HG03025 (cell line): ENCODE measurements at regions not wholly inside any gene's neighbourhood (a gene's known extent, or its start where the extent isn't known, plus 50 kb on each side); places are given as distances from the start of the nearest gene placed in this dataset.
"Not testable (repeated sequence)": the region's sequence is repeated elsewhere in the genome, so short reads cannot be mapped to it uniquely, and the experiment has no call there.

Experiments used
- ATAC-seq: cut with Tn5 transposase; IDR thresholded peaks from one replicate; pipeline ENCODE4 v1.9.1; 2021; ENCODE audit warnings: mild to moderate bottlenecking, moderate library complexity; ENCODE audit not compliant: unreplicated experiment, low FRiP score

- no peak for ATAC-seq
Observed at GRCh38 chr4:116705466-116705865, 379.9 kb downstream of the TRAM1L1 start.

GRCh38 chr4:116702949-116703348, 382.4 kb downstream of the TRAM1L1 start:
- no peak for ATAC-seq

DNA sequence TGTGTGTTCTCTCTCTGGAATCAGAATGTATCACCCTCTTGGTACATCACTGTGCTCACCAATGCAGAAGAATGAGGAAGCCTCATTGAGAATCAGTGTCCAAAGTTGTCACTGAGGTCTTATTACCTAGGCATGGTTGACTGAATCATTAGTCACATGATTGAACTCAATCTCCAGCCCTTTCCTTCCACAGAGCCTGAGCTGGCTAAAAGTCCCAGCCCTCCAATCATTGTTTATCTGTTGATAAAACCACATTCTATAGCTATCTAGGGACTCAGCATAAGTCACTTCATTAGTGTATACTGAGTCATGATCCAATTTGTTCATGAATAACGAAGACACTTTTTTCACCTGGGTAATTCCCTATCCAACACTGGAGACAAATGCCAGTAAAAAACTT, 396.8 kb downstream of the TRAM1L1 start:
- ATAC-seq: no peak

- no peak for ATAC-seq
Observed at GRCh38 chr4:116668190-116668589, 417.2 kb downstream of the TRAM1L1 start.

- no peak for ATAC-seq
Observed at GRCh38 chr4:116665716-116666115, 419.7 kb downstream of the TRAM1L1 start.

GRCh38 chr4:116664198-116664597, 421.2 kb downstream of the TRAM1L1 start:
- ATAC-seq: no peak

DNA sequence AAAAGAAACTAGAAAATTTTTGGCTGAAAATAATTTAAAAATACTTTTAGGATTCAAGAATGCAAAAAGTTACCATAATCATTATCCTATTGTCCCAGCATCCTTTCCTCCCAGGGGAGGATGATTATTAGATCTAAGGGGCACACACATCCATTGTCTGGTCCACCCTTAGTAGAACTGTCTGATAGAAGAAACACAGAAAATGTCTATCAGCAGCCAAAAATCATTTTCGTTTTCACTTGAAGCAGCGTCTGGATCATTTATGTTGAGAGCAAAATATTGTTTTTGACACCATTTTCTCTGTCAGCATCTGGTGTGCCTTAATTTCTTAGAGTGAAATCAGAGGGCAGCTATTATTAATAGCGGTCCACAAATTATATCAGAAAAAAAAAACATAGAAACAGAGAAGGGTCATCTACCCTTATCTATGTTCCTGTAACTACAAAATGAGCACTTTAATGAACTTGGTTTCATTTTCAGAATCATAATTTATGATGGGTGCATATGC, 446.3 kb downstream of the TRAM1L1 start:
- no peak for ATAC-seq

DNA sequence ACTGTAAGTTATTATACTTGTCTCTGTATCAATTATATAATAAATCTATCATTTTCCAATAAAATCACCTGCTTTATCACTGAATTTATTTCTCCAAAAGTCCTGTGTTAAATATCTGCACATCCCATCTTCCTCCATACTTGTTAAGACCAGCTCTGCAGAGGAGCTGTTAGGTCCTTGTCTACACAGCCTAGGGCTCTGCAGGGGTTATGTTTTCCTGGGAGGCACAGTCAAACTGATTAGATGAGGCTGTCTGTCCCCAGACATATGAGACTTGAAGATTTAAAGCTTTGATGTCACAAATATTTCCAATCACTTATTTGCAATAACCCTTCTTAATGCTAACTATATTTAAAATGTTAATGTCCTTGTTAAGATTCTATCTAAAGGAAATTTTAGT, 446.8 kb downstream of the TRAM1L1 start:
- ATAC-seq: no peak

- ATAC-seq: peak; percentile 100
Observed at GRCh38 chr4:116636917-116637316, 448.5 kb downstream of the TRAM1L1 start.

DNA sequence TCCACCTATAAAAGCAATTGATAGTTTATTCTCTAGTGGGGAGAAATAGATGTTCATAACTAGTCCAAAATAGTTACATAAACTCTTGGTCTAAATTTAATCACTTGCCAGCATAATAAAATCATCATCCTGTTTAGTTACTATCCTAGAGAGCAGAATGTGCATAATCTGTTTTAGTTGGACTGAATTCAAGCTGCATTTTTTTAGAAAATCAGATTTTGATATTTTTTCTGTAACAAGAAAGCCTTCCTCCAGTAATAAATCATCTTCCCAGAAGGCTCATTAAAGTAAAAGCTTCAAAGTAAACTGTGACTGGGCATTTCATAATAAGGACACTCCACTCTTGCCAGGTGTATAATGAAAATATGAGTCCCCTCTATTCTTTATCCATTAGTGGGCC, 453.1 kb downstream of the TRAM1L1 start:
- no peak for ATAC-seq

- no peak for ATAC-seq
Observed at GRCh38 chr4:116628598-116628997, 456.8 kb downstream of the TRAM1L1 start.

DNA sequence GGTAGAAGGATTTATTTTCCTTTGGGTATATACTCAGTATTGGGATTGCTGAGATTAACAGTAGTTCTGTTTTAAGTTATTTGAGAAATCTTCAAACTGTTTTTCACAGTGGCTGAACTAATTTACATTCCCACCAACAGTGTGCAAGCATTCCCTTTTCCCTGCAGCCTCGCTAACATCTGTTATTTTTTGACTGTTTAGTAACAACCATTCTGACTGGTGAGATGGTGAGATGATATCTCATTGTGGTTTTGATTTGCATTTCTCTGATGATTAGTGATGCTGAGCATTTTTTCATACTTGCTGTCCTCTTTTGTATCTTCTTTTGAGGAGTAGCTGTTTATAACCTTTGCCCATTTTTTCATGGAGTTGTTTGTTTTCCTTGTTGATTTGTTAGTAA, 457.8 kb downstream of the TRAM1L1 start:
- ATAC-seq: no peak

DNA sequence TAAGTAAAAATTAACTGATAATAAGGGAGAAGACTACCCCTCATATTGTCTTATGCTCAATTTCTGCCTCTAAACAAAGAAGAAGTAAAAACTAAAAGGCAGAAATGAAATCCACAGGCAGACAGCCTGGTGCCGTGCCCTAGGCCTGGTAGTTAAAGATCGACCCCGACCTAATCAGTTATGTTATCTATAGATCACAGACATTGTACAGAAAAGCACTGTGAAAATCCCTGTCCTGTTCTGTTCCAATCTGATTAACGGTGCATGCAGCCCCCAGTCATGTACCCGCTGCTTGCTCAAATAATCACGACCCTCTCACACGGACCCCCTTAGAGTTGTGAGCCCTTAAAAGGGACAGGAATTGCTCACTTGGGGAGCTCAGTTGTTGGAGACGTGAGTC, 465.9 kb downstream of the TRAM1L1 start:
- not testable (repeated sequence) for ATAC-seq

DNA sequence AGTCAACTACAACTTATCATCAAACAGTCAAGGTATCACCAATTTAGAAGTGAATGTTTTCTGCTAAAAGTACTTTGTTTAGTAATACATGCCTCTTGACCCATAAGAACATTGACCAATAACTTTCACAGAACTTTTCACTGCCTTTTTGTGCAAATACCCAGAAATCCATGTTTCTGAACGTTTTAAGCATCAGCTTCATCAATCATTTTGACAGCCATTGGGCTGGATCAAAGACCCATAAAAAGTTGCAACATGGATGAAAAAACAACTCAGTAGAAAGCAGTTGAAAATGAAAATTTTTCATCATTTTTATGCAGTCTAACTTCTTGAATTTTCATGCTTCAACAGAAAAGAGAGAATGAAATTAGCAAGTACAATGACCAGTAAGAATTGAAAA, 466.7 kb downstream of the TRAM1L1 start:
- no peak for ATAC-seq

- no peak for ATAC-seq
Observed at GRCh38 chr4:116603096-116603495, 482.3 kb downstream of the TRAM1L1 start.

DNA sequence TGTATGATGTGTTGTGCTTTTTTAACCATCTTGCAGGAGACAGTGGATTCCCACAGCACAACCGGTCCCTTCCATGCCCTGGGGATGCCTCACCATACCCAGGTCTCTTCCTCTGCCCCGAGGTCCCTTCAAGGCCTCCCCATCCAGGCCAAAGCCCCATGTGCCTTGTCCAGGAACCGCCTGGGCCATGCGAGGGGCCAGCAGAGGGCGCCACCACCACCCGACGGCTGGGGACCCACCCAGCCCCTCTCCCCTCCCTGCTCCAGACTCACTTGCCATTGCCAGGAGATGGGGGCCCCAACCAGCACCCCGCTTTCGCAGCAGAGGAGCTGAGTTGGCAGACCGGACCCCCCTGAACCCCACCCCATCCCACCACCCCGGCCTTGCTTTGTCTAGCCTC, 485.5 kb downstream of the TRAM1L1 start:
- no peak for ATAC-seq

DNA sequence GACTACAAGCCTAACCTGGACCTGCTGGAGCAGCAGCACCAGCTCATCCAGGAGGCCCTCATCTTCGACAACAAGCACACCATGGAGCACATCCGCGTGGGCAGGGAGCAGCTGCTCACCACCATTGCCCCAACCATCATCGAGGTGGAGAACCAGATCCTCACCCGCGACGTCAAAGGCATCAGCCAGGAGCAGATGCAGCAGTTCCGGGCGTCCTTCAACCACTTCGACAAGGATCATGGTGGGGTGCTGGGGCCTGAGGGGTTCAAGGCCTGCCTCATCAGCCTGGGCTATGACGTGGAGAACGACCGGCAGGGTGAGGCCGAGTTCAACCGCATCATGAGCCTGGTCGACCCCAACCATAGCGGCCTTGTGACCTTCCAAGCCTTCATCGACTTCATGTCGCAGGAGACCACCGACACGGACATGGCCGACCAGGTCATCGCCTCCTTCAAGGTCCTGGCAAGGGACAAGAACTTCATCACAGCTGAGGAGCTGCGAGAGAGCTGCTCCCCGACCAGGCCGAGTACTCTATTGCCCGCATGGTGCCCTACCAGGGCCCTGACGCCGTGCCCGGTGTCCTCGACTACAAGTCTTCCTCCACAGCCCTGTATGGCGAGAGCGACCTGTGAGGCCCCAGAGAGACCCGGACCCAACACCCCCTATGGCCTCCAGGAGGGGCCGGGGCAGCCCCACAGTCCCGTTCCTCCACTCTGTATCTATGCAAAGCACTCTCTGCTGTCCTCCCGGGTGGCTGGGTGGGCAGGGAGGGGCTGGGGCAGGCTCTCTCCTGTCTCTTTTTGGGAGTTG, 486.2 kb downstream of the TRAM1L1 start:
- no peak for ATAC-seq

DNA sequence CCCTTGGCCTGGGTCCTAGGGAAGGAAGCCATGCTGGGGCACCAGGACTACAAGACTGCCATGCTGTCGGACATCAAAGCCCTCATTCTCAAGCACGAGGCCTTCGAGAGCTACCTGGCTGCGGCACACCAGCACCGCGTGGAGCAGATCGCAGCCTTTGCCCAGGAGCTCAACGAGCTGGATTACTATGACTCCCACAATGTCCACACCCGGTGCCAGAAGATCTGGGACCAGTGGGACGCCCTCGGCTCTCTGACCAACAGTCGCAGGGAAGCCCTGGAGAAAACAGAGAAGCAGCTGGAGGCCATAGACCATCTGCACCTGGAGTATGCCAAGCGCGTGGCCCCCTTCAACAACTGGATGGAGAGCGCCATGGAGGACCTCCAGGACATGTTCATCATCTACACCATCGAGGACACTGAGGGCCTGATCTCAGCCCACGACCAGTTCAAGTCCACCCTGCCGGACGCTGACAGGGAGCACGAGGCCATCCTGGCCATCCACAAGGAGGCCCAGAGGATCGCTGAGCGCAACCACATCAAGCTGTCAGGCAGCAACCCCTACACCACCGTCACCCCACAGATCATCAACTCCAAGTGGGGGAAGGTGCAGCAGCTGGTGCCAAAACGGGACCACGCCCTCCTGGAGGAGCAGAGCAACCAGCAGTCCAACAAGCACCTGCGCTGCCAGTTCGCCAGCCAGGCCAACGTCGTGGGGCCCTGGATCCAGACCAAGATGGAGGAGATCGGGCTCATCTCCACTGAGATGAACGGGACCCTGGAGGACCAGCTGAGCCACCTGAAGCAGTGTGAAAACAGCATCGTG, 487.0 kb downstream of the TRAM1L1 start:
- no peak for ATAC-seq

GRCh38 chr4:116590648-116591047, 494.7 kb downstream of the TRAM1L1 start:
- ATAC-seq: no peak

DNA sequence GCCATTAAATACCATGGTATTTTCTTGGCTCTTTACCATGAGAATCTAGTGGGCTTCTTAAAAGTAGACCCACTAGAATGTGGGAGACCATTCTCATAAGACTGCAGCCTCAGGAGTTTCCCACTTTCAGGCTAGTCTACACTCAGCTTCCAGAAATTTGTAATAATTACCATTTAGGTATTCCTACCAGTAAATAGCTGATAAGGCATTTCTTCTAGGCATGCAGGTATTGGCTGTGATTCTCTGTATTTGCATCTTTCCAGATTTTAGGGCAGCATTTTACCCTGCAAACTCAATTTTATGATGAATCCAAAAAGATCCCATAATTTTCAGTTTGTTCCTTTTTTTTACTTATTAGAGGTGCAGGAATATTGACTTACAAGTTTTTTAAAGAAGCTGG, 496.6 kb downstream of the TRAM1L1 start:
- ATAC-seq: no peak

DNA sequence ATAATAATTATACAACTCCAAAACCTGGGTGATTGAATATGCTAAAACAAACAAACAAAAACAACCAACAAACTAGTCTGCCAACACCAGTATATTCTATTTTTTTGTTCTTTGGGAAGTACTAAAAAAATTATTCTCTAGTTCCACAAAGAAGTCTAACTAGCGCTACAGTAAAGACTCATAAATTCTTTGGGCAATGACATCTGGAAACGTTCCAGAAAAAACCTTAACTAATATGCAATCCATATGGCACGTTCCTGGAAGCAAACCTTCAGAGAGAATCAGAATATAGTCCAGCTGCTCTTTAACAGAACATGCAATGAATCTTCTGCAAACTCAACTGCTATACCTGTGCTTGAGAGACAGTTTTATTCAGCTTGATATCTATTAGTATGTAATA, 500.1 kb downstream of the TRAM1L1 start:
- no peak for ATAC-seq

DNA sequence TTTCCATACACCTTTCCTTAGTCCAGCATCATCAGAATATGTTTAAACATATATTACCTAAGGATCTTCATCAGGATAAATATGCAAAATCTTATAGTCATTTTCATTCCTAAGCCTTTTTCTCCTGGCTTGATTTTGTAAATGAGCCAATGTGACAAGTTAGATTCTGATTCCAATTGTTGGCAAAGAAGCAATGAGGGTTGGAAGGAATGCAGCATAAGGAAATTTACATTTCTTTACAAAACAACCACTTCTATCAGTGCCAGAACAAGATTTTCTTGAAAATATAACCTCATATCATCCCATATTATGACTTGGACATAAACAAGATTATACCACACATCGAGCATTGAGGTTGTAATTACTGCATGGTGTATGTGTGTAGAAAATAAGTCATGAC, 508.1 kb downstream of the TRAM1L1 start:
- no peak for ATAC-seq
